GM12801 (cell line): ENCODE measurements at regions not wholly inside any gene's neighbourhood (a gene's known extent, or its start where the extent isn't known, plus 50 kb on each side); places are given as distances from the start of the nearest gene placed in this dataset.

Experiments
- TF ChIP-seq, protein P1 (sequence below): IDR thresholded peaks from one replicate; pipeline ENCODE4 v1.5.1; 2011; ENCODE audit warnings: control low read depth; ENCODE audit not compliant: insufficient read length; ENCODE audit errors: extremely low read depth

DNA sequence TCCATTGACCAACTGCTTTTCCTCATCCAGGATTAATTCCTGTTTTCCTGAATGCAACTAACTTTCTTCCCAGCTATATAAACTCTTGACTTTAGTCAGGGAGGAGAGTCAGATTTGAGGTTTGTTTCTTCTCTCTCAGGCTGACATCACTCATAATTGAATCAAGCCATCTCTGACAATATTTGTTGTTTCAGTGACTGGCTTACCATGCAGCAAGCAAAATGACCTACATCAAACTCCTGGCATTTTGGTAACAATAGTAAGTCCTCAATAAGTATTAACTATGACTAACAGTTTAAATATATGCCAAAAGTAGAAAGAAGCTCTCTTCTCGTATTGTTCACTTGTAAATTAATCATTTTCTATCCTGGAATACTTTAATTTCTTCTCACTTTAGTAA, 625.7 kb upstream of the KCND2 start:
- TF ChIP-seq, protein P1, sequence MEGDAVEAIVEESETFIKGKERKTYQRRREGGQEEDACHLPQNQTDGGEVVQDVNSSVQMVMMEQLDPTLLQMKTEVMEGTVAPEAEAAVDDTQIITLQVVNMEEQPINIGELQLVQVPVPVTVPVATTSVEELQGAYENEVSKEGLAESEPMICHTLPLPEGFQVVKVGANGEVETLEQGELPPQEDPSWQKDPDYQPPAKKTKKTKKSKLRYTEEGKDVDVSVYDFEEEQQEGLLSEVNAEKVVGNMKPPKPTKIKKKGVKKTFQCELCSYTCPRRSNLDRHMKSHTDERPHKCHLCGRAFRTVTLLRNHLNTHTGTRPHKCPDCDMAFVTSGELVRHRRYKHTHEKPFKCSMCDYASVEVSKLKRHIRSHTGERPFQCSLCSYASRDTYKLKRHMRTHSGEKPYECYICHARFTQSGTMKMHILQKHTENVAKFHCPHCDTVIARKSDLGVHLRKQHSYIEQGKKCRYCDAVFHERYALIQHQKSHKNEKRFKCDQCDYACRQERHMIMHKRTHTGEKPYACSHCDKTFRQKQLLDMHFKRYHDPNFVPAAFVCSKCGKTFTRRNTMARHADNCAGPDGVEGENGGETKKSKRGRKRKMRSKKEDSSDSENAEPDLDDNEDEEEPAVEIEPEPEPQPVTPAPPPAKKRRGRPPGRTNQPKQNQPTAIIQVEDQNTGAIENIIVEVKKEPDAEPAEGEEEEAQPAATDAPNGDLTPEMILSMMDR: no peak

DNA sequence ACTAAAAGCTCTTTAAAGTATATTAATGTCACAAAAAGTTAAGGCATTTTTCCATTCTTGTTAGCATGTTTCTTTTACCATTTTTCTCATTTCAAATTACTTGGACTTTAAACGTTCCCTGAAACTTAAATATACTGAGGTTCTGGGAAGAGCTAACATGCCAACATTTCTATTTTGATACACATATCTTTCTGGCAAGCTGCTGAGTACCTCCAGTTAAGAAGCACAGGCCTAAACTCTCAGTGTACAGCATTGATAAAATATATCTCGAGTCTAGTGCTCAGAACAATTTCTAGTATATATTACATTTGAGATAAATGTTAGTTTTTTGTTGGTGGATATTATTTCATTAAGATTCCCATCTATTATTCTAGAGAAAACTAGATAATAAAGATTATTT, 612.9 kb upstream of the KCND2 start:
- TF ChIP-seq, protein P1: no peak

DNA sequence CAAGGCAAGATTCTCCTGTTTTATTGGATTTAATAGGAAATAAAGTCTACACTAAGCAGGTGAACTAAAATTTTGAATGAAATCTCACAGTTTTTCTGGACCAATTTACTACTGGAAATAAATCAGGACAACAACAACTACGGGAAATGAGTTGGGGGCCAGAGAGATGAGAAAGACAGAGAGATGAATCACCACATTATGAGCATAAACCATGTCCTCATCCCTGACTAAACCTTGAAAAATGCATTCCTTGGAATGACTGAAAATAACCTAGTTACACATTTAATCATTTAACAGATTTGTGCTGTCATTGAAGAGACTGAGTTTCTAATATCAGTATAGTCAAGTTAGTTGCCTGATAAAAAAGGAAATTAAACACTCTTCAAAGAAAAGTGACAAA, 608.4 kb upstream of the KCND2 start:
- TF ChIP-seq, protein P1: no peak

- TF ChIP-seq, protein P1: no peak
Measured at GRCh38 chr7:119665796-119666195, 607.2 kb upstream of the KCND2 start.

- TF ChIP-seq, protein P1: no peak
Measured at GRCh38 chr7:119681336-119681735, 591.6 kb upstream of the KCND2 start.

GRCh38 chr7:119684763-119685162, 588.2 kb upstream of the KCND2 start:
- TF ChIP-seq, protein P1: no peak

- TF ChIP-seq, protein P1: no peak
Measured at GRCh38 chr7:119685906-119686305, 587.1 kb upstream of the KCND2 start.

DNA sequence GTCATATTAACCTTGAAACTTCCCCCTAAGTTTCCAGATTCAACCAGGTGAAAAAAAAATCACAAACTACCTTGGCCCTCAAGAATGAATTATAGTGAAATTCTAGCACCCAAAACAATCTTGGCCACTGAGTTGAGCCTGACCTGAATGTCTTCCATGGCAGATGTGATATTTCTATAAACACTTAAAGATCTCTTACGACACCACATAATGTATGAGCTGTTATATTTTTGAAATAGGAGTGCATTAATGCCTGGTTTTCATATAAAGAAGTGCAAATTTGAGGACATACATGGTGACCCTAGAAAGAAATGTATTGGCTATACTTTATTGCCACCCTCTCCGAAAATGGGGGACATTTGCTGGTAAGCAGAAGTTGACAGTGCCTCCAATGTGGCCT, 584.1 kb upstream of the KCND2 start:
- TF ChIP-seq, protein P1: no peak
